ENCODE measurements at regions not wholly inside any gene's neighbourhood (a gene's known extent, or its start where the extent isn't known, plus 50 kb on each side); places are given as distances from the start of the nearest gene placed in this dataset.
"Not testable (repeated sequence)": the region's sequence is repeated elsewhere in the genome, so short reads cannot be mapped to it uniquely, and the experiment has no call there.

DNA sequence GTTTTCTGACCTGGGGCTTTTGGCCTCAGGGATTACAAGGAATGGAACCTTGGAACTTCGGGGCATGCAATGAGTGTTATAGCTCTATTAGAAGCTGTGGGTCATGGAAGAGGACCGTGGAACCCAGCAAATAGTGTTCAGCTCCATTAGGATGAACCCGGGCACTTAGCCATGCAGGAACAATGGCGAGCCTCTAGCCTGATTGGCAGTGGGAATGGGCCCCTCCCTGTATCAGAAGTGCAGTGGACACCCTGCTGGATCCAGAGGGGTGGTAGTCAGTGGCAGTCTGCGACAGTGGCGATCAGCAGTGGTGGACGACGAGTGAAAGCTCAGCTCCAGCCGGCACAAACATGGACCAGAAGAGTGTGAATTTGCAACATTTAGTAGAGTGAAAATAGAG lies 315.4 kb upstream of the TECRL start:
- no peak for FAIRE-seq

DNA sequence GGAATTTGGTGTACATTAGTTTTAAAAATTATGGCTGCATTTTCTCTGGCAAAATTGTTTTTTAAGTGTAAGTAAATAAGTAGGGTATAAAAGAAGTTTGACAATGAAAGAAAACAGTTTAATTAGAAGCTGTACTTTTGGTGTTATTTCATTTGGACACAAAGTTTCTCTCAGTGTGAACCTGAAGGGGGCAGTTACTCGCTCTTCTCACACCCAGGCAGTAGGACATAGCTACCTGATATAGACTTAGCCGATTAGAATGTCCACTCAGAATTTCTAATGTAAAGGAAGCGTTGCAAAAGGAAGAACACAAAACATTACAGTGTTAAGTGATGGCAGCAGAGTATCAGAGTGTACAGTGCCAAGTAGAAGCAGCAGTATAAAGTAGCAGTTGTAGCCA lies 311.9 kb upstream of the TECRL start:
- no peak for FAIRE-seq

DNA sequence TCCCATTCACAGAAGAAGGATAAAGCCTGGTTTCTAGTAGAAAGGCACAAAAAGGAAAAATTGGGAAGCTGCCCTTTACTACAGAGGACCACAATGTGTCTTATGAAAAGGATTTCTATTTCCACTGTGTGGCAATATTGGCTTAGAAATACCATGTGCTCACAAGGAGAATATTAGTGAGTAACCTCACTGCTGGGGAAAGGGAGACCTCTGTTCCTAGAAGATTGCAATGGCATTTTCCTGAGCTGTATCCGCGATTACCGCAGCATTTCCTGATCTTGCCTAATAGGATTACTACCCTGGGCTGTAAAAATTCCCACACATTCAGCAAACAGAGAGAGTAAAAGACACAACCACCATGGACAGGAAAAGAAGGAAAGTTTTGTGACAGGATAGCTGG lies 308.8 kb upstream of the TECRL start:
- FAIRE-seq, result no peak

DNA sequence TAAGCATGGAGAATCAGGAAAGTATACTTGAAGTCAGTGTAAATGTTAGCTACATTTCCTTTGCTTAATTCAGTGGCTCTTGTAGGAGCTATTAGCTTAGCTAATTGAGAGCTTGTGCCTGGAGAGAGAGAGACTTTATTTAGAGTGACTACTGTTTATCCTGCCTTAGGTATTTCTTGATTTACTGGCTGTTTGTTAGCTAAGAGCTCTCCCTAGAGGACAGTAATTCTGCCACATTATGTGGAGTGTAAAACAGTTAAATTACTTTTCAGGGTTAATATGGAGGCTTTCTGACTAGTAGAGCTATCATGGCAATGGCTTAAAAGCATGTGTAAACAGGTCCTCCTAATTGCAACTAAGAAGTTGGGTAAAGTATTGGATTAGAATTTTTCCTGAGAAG lies 306.5 kb upstream of the TECRL start:
- FAIRE-seq, result no peak

DNA sequence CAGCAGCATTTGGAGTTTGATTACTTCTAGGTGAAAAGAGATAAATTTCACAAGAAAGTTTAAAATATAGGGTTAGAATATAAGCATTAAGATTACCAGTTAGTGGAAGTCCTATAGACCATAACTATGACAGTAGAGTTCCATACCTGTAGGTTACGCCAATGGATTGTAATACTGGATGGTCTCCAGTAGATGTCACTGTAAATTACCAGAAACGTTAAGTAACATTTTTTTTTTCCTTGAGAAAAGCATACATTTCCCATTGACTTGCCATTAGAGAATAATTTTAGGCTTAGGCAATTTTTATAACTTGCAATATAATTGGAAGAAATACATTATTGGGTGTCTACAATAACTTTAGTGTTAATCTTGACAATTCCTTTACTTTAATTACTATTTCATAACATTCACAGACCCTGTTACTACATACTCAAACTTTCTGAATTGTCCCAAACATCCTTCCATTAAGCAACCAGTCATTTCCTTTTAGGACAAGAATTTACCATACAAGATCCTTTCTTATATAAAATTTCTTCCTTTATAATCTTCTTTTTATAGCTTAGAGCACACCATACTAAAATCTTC lies 304.1 kb upstream of the TECRL start:
- no peak for FAIRE-seq

DNA sequence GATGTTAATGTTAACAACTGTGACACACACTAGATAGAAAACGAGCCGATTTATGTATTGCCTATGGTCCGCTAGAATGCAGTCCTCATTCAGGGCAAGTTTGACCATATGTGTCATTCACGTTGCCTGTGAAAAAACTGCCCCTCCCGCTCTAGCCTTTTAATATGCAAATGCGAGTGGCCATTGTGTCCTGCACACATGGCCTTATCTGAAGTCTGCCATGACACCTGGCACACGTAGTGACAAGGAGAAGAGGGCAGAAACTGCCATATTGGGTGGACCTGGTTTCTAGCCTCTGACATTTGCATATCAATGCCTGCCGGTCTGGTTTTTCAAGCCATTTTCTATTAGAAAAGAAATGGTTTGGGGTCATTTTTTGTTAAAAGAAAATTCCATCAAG lies 303.3 kb upstream of the TECRL start:
- no peak for FAIRE-seq

DNA sequence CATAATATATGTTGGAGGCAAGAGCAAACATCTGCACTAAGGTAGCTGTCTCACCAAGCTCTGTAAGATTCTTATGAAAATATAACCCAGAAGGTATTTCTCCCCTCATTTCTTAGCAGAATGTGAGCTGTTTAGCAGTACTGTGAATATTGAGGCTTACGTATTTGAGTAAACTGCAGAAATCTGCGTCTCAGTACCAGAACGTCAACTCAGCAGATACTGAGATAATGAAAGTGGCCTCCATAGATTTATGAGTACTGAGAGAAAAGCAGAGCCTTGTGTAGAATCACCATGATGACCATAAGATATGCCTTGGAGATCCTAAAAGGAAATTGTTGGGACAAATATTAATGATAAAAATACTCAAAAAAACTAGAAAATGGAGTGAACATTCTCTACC lies 296.7 kb upstream of the TECRL start:
- no peak for FAIRE-seq

DNA sequence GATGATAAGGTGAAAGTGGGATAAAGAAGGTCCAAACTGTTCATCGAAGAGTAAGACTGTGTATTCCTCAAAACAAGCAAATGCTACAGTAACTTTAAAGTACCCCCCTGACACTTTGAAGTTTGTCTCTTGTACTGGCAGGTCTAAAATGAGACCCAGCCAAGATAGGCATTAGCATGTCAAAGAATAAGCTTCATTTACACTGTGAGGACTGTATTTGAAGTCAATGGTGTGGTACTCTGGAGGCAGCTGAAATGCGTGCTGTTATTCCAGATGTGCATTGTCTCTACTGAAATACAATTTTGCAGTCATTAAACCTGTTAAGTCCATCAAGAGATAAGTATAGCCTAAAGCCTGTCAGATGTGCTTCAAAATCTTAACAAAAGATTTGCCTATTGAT lies 288.9 kb upstream of the TECRL start:
- FAIRE-seq, result no peak

DNA sequence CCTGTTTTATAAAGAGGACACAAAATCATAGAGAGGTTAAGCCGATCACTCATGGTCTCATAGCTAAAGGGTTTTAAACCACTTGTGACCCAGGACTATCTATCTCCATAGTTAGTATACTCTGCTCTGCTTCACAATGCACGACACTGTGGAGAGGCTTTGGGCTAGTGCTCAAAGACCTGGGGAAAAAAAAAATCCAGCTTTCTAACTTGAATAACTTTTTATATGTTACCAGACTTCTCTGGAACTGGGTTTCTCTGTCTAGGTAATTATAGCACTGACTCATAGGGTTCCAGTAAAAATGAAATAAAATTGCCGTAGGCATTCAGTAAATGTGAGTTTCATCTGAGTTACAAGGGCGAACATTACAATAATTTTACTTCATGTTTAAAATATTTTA lies 273.7 kb upstream of the TECRL start:
- FAIRE-seq, result no peak

DNA sequence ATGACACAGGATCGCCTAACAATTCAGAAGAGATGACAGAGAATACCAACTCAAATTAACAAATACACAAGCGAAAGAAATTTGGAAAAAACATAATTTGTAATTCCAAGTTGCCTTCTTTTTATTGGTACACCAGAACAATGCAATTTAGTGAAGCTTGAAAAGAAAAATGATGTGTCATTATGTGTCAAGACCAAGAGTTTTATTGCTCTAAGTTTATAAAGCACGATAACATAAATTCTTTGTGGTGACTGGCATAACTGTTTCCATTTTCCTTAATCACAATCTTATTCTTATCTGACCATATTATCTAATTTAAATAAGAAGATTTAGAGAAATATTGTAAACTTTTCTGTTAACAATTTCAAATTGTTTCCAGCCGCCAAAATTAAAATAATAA lies 273.2 kb upstream of the TECRL start:
- no peak for FAIRE-seq

DNA sequence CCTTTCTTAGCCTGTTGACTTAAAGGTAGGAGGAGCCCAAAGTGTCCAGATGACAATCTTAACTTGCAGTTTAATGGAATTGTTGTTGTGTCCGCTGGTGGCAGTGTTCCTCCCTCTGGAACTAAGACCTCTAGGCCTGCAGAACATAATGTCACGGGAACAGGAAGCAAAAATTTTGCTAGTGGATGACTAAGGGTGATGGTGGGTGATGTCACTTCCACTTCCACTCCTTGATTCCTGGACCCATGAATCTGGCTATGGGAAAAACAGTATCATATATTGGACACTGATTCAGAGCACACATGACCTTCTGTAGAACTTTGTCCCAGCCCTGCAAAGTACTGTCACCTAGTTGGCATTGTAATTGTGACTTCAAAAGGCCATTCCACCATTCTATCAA lies 263.9 kb upstream of the TECRL start:
- not testable (repeated sequence) for FAIRE-seq

DNA sequence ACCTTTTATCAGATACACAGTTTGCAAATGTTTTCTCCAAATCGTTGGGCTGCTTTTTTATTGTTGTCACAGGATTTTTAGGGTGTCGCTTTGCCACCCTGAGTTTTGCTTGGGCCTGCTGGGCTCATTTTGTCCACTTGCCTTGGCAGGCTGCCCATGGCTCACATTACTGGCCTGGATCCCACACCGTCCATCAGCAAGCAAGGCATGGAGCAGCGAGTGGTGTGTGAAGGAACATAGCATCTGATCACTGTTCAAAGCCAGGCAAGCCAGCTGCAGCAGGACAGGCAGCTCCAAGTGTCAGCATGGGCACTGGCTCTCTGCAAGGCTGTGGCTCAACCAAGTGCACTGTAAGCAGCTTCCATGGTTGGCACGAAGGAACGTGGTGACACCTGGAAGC lies 261.4 kb upstream of the TECRL start:
- FAIRE-seq, result no peak

DNA sequence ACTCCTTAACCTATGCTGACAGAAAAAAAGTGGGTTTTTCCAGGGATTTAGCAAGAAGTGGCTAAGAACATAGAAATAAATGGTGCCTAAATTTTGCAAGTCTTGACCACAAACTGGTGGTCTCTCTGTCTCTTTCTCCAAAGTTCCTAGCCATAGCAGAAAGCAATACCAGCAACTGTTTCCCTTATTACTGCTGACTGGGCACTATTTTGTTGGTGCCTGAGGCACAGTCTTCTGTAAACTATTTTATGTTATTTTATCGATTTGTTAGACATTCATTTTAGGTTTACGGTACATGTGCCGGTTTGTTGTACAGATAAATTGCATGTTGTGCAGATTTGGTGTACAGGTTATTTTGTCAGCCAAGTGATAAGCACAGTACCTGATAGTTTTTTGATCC lies 234.6 kb upstream of the TECRL start:
- no peak for FAIRE-seq

DNA sequence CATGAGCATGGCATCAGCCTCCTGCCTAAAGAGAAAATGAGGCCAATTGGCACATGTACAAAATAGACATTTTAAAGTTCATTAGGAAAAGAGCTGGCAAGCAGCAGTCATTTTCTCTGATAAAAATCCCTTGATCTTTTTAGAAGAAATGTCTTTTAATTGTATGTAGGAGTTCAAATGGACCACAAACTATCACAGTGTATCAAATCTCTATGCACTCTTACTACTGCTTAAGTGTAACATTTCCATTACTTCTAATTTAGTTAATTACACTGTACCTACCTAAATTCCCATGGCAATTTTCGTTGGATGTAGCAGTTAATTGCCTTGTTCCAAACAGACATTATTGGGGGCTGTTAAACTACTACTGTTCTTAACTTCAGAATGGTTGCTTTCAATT lies 233.7 kb upstream of the TECRL start:
- no peak for FAIRE-seq

DNA sequence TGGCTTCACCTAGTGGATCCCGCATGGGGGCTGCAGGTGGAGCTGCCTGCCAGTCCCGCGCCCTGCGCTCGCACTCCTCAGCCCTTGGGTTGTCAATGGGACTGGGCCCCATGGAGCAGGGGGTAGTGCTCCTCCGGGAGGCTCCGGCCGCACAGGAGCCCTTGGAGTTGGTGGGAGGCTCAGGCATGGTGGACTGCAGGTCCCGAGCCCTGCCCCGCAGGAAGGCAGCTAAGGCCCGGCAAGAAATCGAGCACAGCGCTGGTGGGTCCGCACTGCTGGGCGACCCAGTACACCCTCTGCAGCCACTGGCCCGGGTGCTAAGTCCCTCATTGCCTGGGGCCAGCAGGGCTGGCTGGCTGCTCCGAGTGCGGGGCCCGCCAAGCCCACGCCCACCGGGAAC lies 231.2 kb upstream of the TECRL start:
- FAIRE-seq, result not testable (repeated sequence)

DNA sequence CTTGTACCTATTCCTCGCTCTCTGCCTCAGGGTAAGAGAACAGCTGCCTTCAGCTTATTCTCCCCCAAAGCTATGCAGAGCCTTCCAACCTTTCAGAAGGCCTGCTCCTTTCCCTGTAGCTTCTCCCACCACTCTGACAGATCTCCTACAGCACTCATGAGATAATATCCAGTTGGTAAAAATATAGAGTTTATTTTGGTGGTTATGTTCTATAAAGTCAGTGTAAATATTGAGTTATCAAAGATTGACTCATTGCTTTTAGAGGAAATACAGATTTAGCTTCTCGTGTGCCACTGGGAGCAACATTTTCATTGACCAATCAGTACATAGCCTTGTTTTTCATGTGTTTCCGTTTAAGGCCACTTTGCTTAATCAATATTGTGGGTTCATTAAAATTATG lies 216.2 kb upstream of the TECRL start:
- no peak for FAIRE-seq

DNA sequence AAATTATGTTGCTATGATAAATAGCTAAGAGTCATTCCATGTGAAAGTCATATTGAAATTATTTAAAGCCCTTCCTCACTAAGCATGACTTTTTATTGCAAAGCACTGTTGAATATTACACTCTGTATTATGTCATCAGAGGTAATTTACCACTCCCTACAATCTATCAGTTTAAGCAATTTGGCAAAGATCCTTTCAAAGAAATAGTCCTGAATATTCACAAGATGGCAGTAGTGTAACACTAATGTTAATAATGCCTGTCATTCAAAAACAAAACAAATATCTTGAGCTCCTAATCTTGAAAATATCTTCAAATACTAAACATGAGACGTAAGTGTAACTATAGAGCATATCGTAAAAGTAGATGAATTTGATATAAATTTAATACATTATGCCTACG lies 208.6 kb upstream of the TECRL start:
- FAIRE-seq, result no peak

DNA sequence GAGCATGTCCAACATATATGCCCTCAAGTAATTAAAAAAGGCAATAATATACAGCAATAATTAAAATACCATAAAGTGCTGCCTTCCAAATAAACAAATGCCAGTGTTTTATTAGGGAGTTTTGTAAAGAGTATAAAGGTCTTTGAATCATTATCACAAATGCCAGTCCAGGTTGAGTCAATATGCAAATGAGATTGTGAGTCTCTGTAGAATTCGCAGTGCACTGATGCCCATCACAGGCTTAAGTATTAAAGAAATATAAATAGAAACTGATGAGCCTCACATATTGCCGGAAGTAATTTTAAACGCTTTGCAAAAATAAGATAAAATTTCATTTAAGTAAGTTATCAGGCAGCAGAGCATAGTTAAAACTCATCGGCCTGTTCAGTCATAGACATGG lies 205.0 kb upstream of the TECRL start:
- FAIRE-seq, result no peak

DNA sequence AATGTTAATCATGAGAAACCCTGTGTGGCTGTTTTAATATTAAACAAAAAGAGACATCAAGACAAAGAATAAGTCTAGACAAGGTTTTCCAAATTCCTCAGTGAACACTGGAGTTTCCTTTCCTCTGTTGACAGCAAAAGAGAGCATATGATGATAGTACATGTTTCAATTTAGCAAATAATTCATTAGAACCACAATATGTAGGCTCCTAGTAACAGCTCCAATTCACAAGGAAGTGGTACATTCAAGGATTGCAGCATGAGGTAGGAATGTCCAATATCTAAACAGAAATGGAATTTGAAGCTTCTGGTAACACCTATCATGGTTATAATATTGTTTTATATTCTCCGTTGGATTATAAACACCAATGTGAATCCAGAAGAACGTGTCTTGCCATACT lies 203.8 kb upstream of the TECRL start:
- no peak for FAIRE-seq

DNA sequence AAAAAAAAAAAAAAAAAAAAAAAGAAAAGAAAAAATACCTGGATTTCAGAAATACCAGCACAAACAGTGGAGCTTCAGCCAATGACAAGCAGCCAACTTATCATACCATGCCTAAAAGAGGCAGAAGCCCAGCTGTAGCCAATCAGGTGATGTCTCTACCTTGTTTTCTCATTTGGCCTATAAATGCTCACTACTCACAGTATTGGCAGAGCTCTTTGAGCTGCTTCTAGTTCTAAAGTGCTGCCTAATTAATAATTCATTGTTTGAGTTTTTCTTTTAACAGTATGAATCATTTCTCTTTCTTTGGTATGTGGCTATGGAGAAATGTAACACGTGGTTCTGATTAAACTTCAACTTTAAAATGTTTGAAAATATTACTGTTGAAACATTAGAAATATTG lies 188.8 kb upstream of the TECRL start:
- no peak for FAIRE-seq

DNA sequence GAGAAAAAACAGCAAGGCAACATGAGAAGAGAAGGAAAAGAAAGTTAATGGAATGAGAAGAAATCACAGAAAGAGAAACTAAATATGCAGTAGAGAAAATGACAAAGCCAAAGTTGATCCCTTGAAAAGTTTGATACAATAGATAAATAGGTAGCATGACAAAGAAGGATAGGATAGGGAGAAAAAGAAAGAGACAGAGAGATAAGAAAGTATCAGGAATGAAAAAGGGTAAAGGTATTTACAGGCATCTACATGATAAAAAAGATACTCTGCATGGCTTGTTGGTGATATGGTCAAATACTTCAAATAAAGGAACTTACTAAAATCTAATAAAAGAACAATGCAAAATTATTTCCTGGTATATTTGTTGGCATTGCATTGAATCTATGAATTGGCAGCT lies 185.5 kb upstream of the TECRL start:
- FAIRE-seq, result no peak

DNA sequence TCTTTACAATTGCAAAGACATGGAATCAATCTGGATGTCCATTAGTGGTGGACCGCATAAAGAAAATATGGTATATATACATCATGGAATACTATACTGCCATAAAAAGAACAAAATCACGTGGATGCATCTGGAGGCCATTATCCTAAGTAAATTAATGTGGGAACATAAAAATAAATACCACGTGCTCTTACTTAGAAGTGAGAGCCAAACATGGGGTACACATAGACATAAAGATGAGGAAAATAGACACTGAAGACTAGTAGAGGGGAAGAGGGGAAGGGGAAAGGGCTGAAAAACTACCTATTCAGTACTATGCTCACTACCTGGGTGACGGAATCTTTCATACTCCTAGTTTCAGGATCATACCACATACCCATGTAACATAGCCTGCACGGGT lies 179.3 kb upstream of the TECRL start:
- FAIRE-seq, result no peak

DNA sequence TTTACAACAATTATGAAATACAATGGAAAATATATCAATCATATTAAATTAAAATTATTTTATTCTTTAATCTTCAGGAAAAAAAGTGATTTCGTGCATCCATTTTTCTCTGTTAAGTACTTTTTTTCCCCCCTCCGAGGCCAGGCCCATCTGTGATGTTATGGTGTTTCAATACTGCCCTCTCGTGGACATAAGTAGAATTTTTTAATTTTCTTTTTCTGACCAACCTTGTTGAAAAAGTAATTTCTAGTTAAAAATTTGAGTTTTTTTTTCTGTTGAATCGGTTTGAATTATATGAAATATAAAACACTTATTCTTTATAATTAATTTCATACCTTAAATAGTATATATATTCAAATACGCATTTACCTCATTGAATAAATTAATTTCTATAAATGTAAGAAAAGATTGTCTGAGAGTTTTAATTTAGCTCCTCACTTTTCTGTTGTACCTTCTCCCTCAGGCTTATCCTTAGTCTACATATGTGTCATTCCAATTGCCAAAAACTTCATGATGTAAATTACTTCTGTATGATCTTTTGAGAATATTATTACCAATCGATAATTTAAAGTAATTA lies 175.8 kb upstream of the TECRL start:
- FAIRE-seq, result peak; percentile 78

DNA sequence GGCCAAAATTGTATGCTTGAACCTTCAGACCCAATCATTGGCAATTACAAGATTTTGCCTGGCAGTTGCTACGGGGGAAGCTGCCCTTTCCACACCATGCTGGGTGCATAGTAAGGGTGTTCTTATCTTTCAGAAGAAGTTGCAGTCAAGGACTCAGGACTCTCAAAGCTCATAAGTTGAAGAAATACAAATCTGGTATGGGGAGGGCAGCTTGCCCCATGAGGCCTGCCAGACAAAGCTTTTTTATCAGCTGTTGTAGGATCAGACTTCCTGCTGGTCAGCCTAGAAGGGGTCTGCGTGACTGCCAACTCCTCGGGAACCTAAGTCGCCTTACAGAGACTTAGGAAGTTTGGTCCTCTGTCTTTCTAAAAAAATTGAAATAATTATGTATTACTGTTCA lies 174.9 kb upstream of the TECRL start:
- FAIRE-seq, result no peak

DNA sequence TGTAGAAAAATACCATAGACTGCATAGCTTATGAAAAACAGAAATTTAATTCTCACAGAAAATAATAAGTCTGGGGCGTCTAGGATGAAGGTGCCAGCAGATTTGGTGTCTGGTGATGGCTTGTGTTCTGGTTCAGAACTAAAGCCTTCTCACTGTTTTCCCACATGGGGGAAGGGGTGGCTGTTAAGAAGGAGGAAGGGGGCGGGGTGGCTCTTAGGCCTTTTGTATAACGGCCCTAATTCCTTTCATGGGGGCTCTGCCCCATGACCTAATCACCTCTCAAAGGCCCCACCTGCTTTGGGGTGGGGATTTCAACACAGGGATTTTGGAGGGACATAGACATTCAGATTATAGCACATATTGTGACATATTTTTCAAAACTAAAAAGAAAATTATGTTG lies 173.2 kb upstream of the TECRL start:
- FAIRE-seq, result no peak

DNA sequence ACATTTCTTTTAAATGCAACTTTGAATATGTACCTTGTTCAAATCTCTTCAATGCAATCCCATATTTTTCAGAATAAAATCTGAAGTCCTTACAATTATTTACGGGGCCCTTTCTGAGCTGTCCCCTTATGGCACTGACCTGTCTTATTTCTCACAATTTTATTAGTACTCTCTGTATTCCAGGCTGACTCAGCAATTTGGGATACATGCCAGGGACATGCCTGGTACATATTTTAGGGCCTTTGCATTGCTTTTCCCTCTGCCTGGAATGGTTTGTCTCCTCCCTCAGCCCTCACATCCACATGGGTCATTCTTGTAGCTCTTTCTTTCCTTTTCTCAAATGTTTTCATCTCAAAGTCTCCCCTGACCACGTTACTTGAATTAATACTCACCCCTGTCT lies 172.2 kb upstream of the TECRL start:
- no peak for FAIRE-seq
